ENCODE measurements at regions not wholly inside any gene's neighbourhood (a gene's known extent, or its start where the extent isn't known, plus 50 kb on each side); places are given as distances from the start of the nearest gene placed in this dataset.

DNA sequence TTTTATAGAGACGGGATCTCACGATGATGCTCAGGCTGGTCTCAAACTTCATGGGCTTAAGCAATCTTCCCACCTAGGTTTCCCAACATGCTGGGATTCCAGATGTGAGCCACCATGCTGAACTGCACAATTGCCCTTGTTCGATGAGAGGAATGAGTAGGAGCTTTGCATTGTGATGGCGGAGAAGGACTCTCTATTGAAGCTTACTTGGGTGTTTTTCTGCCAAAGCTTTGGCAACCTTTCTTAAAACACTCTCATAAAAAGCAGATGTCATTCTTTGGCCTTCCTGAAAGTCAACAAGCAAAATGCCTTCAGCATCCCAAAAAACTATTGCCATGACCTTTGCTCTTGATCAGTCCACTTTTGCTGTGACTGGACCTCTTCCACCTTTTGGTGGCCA lies 904.8 kb upstream of the TMEM132C start (continued):
- TF ChIP-seq BCL11A (IDR thresholded peaks at IDR 0.05; ENCODE audit: low read depth in 2 of 2, low read length in 2 of 2): no peak
- TF ChIP-seq SAP30 (IDR thresholded peaks at IDR 0.05; ENCODE audit: insufficient read depth, insufficient replicate concordance, low read length): no peak
- no peak for TF ChIP-seq CREB1 (IDR thresholded peaks at IDR 0.05)
- no peak for TF ChIP-seq SIRT6 (IDR thresholded peaks at IDR 0.05; ENCODE audit: low read length)
- no peak for TF ChIP-seq SP4 (IDR thresholded peaks at IDR 0.05; ENCODE audit: low read length)
- no peak for TF ChIP-seq HDAC6 (IDR thresholded peaks at IDR 0.05; ENCODE audit: low read depth, low read length)
